ENCODE measurements at regions not wholly inside any gene's neighbourhood (a gene's known extent, or its start where the extent isn't known, plus 50 kb on each side); places are given as distances from the start of the nearest gene placed in this dataset.

GRCh38 chr6:25144919-25145318 is 134.3 kb upstream of the CARMIL1 start:
- TF ChIP-seq GATA2 (IDR thresholded peaks at IDR 0.05; ENCODE audit: low read depth, low read length) (no peak), GATA3 (IDR thresholded peaks at IDR 0.05; ENCODE audit: low read depth, low read length) (no peak)
